K562 (cell line): ENCODE measurements at regions not wholly inside any gene's neighbourhood (a gene's known extent, or its start where the extent isn't known, plus 50 kb on each side); places are given as distances from the start of the nearest gene placed in this dataset.

ENCODE experiments used
- ATAC-seq: fragments of 200-7000 bp; cut with Tn5 transposase; 3 replicates; pipeline ENCODE4 v1.9.1; 2020; ENCODE audit warnings: moderate library complexity
- BruUV-seq: library from RNA; stranded (reverse); fragments of 400-500 nt; replicated peaks from 2 replicates; lab custom pipeline; 2021; lab: Mats Ljungman, UMichigan
- CTCF ChIA-PET: fragments of 300-600 bp; formaldehyde crosslinking; extraction: SDS; loops from one replicate; lab custom pipeline; 2021; ENCODE audit warnings: low intra/inter-chr PET ratio; lab: Yijun Ruan, JAX
- POLR2A ChIA-PET: fragments of 300-600, 350-650 bp; sonication (Branson Sonifier 250); formaldehyde crosslinking; extraction: SDS; loops from one replicate; lab custom pipeline; 2021; ENCODE audit warnings: antibody characterized with exemption, inconsistent platforms; lab: Yijun Ruan, JAX
- DNase-seq, 4 experiments: peaks; one replicate each; pipeline versions ENCODE4 v3.0.0 to v3.0.0-alpha.2; 2011 to 2018; ENCODE audit warnings: low spot score in 3 of 4, mixed read lengths in 3 of 4; ENCODE audit errors: extremely low read depth in 1 of 4
- FAIRE-seq: peaks from 2 replicates; lab custom pipeline; 2011; peaks lifted over from hg19 to GRCh38; lab: Jason Lieb, UNC
- H2AFZ ChIP-seq: 2 replicates; pipeline ENCODE4 v1.6.0; 2011; ENCODE audit warnings: low read depth, low read length, control low read depth, inconsistent platforms
- H3K27ac ChIP-seq: fragments of 200-600 bp; 3 replicates; pipeline ENCODE4 v1.8.0; 2011; ENCODE audit warnings: low read depth, mild to moderate bottlenecking, control low read depth, inconsistent platforms, low read length, moderate library complexity, mixed read lengths; ENCODE audit errors: extremely low read depth
- H3K27me3 ChIP-seq, 2 experiments: fragments of 300-600 bp in 1 of 2; 2 replicates in 1 of 2; 3 replicates in 1 of 2; pipeline versions ENCODE4 v1.6.0 to v1.8.0; 2011; ENCODE audit warnings: inconsistent platforms in 2 of 2, low read length in 2 of 2, mild to moderate bottlenecking in 1 of 2, mixed read lengths in 1 of 2, moderate library complexity in 1 of 2; ENCODE audit not compliant: control insufficient read depth in 2 of 2, insufficient read depth in 2 of 2
- H3K36me3 ChIP-seq: fragments of 300-600 bp; 3 replicates; pipeline ENCODE4 v1.8.0; 2011; ENCODE audit warnings: mild to moderate bottlenecking, low read length, inconsistent platforms; ENCODE audit not compliant: control insufficient read depth, insufficient read depth
- H3K4me1 ChIP-seq, 2 experiments: fragments of 200-600 bp in 1 of 2; replicated peaks in 1 of 2; 2 replicates in 1 of 2; 3 replicates in 1 of 2; pipeline versions ENCODE4 v1.5.1 to v1.8.0; 2011; ENCODE audit warnings: inconsistent platforms in 2 of 2, low read length in 2 of 2, mild to moderate bottlenecking in 1 of 2, mixed read lengths in 1 of 2, moderate library complexity in 1 of 2; ENCODE audit not compliant: control insufficient read depth in 2 of 2, insufficient read depth in 2 of 2
- H3K4me2 ChIP-seq: 2 replicates; pipeline ENCODE4 v1.6.1; 2011; ENCODE audit warnings: low read length, control low read depth, inconsistent platforms, mixed read lengths; ENCODE audit not compliant: insufficient read depth
- H3K4me3 ChIP-seq: fragments of 200-600 bp; sonication (generic), shearing (Covaris generic); 2 replicates; pipeline ENCODE4 v1.5.1; 2016; ENCODE audit warnings: control low read depth, inconsistent platforms
- H3K79me2 ChIP-seq: fragments of 200-600 bp; 3 replicates; pipeline ENCODE4 v1.8.0; 2011; ENCODE audit warnings: low read length, inconsistent platforms; ENCODE audit not compliant: control insufficient read depth, insufficient read depth
- H3K9ac ChIP-seq, 2 experiments: 2 replicates each; pipeline versions ENCODE4 v1.6.0 to v1.6.1; 2011; ENCODE audit warnings: low read depth in 2 of 2, low read length in 2 of 2, control low read depth in 1 of 2, inconsistent platforms in 1 of 2, mild to moderate bottlenecking in 1 of 2, mixed read lengths in 1 of 2; ENCODE audit not compliant: insufficient read depth in 1 of 2
- H3K9me1 ChIP-seq: one replicate; pipeline ENCODE4 v1.6.0; 2011; ENCODE audit warnings: inconsistent platforms, mild to moderate bottlenecking, low read length, moderate library complexity; ENCODE audit not compliant: control insufficient read depth, insufficient read depth
- H3K9me3 ChIP-seq: replicated peaks from 2 replicates; pipeline ENCODE4 v1.5.1; 2011; ENCODE audit warnings: low read depth, low read length, inconsistent platforms; ENCODE audit not compliant: control insufficient read depth, insufficient read depth
- H4K20me1 ChIP-seq: replicated peaks from 2 replicates; pipeline ENCODE4 v1.6.1; 2011; ENCODE audit warnings: low read length, inconsistent platforms, mixed read lengths; ENCODE audit not compliant: control insufficient read depth, insufficient read depth
- ARID3B ChIP-seq: fragments of 250-450 bp; sonication (Bioruptor Pico); IDR thresholded peaks from 2 replicates; pipeline ENCODE4 v1.4.0; 2020; ENCODE audit warnings: borderline replicate concordance
- CHD4 ChIP-seq: fragments of 200-600 bp; sonication (generic); IDR thresholded peaks from 3 replicates; pipeline ENCODE4 v1.6.1; 2012; ENCODE audit warnings: low read depth, mild to moderate bottlenecking, mixed read lengths, low read length, inconsistent platforms; ENCODE audit not compliant: insufficient read depth, insufficient replicate concordance, poor library complexity, severe bottlenecking
- FOXP4 ChIP-seq: sonication (generic); formaldehyde crosslinking; IDR thresholded peaks from 2 replicates; pipeline ENCODE4 v1.8.0; 2022; ENCODE audit warnings: mild to moderate bottlenecking, missing genetic modification reagents, borderline replicate concordance
- SNRNP70 ChIP-seq: fragments of 200-400 bp; formaldehyde crosslinking; optimal IDR thresholded peaks from 2 replicates; pipeline ENCODE3; 2017; ENCODE audit warnings: low read depth, low read length
- ZFP36 ChIP-seq: fragments of 150-350 bp; IDR thresholded peaks from 2 replicates; pipeline ENCODE4 v1.6.1; 2018; ENCODE audit warnings: low read length, low read depth; ENCODE audit not compliant: partially characterized antibody
- in situ Hi-C: fragments of 300-500 bp; cut with MboI; formaldehyde crosslinking; loops from 4 replicates; pipeline ENCODE4 v1.15.0; 2018; ENCODE audit warnings: inconsistent platforms, mixed read lengths
- intact Hi-C: fragments of 100-400 bp; cut with micrococcal nuclease; formaldehyde crosslinking; loops from 2 replicates; pipeline ENCODE4 v1.14.2; 2022

GRCh38 chr10:20415684-20416083 is 481.4 kb downstream of the NEBL start (continued):
- no peak for TF ChIP-seq FOXP4 (CRISPR knock-in tag)
- TF ChIP-seq ZFP36, result no peak
- no peak for TF ChIP-seq CHD4

- H3K27ac ChIP-seq, result no peak overlapping the region
- no peak overlapping the region for H3K9ac ChIP-seq
- H3K4me3 ChIP-seq, result no peak overlapping the region
- CTCF ChIA-PET, result no interaction called here
- no peak for FAIRE-seq
- no peaks in the 10 kb centered on the region for H3K79me2 ChIP-seq
- H2AFZ ChIP-seq, result no peak overlapping the region
- no peaks in the 10 kb centered on the region for H3K27me3 ChIP-seq
- TF ChIP-seq ARID3B (CRISPR knock-in tag), result no peak
- TF ChIP-seq SNRNP70, result no peak
- H3K4me1 ChIP-seq, result no peaks in the 10 kb centered on the region
- in situ Hi-C loops (no loop called here), intact Hi-C loops (no loop called here)
- no peaks in the 10 kb centered on the region for H3K9me3 ChIP-seq
- no peaks in the 10 kb centered on the region for H3K9me1 ChIP-seq
- no peak overlapping the region for H3K4me2 ChIP-seq
- H3K36me3 ChIP-seq, result no peaks in the 10 kb centered on the region
- no peak for DNase-seq
- POLR2A ChIA-PET, result no interaction called here
- ATAC-seq, result no peak
- BruUV-seq, result no TSS peak
- H4K20me1 ChIP-seq, result no peaks in the 10 kb centered on the region
Observed at GRCh38 chr10:20407357-20407756, 489.8 kb downstream of the NEBL start.
